CD4-positive, alpha-beta T cell treated with Interleukin-4 for 4 hours (primary cell): ENCODE measurements at regions not wholly inside any gene's neighbourhood (a gene's known extent, or its start where the extent isn't known, plus 50 kb on each side); places are given as distances from the start of the nearest gene placed in this dataset.

Experiments
- DNase-seq: peaks from one replicate; pipeline ENCODE4 v3.0.0-alpha.2; 2020

GRCh38 chr12:4091016-4091743 lies 182.4 kb upstream of the CCND2 start:
- no peak for DNase-seq

GRCh38 chr12:4089956-4090355 lies 183.6 kb upstream of the CCND2 start:
- no peak for DNase-seq

GRCh38 chr12:4089121-4089606 lies 184.4 kb upstream of the CCND2 start:
- DNase-seq, result no peak

GRCh38 chr12:4088451-4088850 lies 185.1 kb upstream of the CCND2 start:
- no peak for DNase-seq

GRCh38 chr12:4086481-4086880 lies 187.1 kb upstream of the CCND2 start:
- no peak for DNase-seq

GRCh38 chr12:4084573-4084972 lies 189.0 kb upstream of the CCND2 start:
- DNase-seq, result no peak

- DNase-seq, result no peak
These were observed 190.7 kb upstream of the CCND2 start for GRCh38 chr12:4082809-4083403.

GRCh38 chr12:4080213-4080612 lies 193.3 kb upstream of the CCND2 start:
- DNase-seq, result no peak

- DNase-seq, result no peak
These were observed 199.4 kb upstream of the CCND2 start for GRCh38 chr12:4074129-4074528.

GRCh38 chr12:4069670-4070010 lies 196.4 kb upstream of the PARP11 start:
- no peak for DNase-seq

- no peak for DNase-seq
These were observed 195.9 kb upstream of the PARP11 start for GRCh38 chr12:4068981-4069669.

- DNase-seq, result no peak
These were observed 190.8 kb upstream of the PARP11 start for GRCh38 chr12:4064008-4064407.

GRCh38 chr12:4059898-4060568 lies 186.8 kb upstream of the PARP11 start:
- DNase-seq, result no peak

- no peak for DNase-seq
These were observed 184.0 kb upstream of the PARP11 start for GRCh38 chr12:4056910-4057845.

GRCh38 chr12:4054630-4055029 lies 181.4 kb upstream of the PARP11 start:
- no peak for DNase-seq

- DNase-seq, result no peak
These were observed 179.5 kb upstream of the PARP11 start for GRCh38 chr12:4052691-4053090.

GRCh38 chr12:4051596-4051995 lies 178.4 kb upstream of the PARP11 start:
- no peak for DNase-seq

GRCh38 chr12:4050340-4050739 lies 177.1 kb upstream of the PARP11 start:
- no peak for DNase-seq

- DNase-seq, result no peak
These were observed 176.3 kb upstream of the PARP11 start for GRCh38 chr12:4049298-4050080.

- no peak for DNase-seq
These were observed 174.2 kb upstream of the PARP11 start for GRCh38 chr12:4047421-4047820.

GRCh38 chr12:4046495-4046840 lies 173.3 kb upstream of the PARP11 start:
- DNase-seq, result no peak
